ENCODE measurements at regions not wholly inside any gene's neighbourhood (a gene's known extent, or its start where the extent isn't known, plus 50 kb on each side); places are given as distances from the start of the nearest gene placed in this dataset.
"Not testable (repeated sequence)": the region's sequence is repeated elsewhere in the genome, so short reads cannot be mapped to it uniquely, and the experiment has no call there.

- not testable (repeated sequence) for TF ChIP-seq CTCF (IDR thresholded peaks at IDR 0.05 in 2 of 3, conservative IDR thresholded peaks at IDR 0.05 in 1 of 3; ENCODE audit: borderline replicate concordance in 1 of 3, insufficient read depth in 1 of 3, low read depth in 2 of 3, low read length in 2 of 3); POLR2AphosphoS5 (IDR thresholded peaks at IDR 0.05; ENCODE audit: low read depth, low read length); SRF (IDR thresholded peaks at IDR 0.05; ENCODE audit: low read depth); YY1 (IDR thresholded peaks at IDR 0.05; ENCODE audit: extremely low read depth, insufficient replicate concordance, low read depth, low read length); POLR2A (IDR thresholded peaks at IDR 0.05; ENCODE audit: borderline replicate concordance, extremely low read depth, insufficient read depth, insufficient read length); EZH2 (IDR thresholded peaks at IDR 0.05); ZFX (IDR thresholded peaks at IDR 0.05); SP1 (IDR thresholded peaks at IDR 0.05; ENCODE audit: low read depth); JUND (IDR thresholded peaks at IDR 0.05); TCF7L2 (IDR thresholded peaks at IDR 0.05; ENCODE audit: borderline replicate concordance, extremely low read depth, insufficient read depth, insufficient read length); REST (IDR thresholded peaks at IDR 0.05; ENCODE audit: low read depth); ZNF274 (IDR thresholded peaks at IDR 0.05; ENCODE audit: low read depth, low read length)
Measured at GRCh38 chr9:28990009-28990408, 1416.7 kb upstream of the C9orf72 start.
